WTC11 (cell line): ENCODE measurements at regions not wholly inside any gene's neighbourhood (a gene's known extent, or its start where the extent isn't known, plus 50 kb on each side); places are given as distances from the start of the nearest gene placed in this dataset.

Source experiments
- ATAC-seq: fragments of 200-7000 bp; cut with Tn5 transposase; 2 replicates; pipeline ENCODE4 v1.10.0; 2021; ENCODE audit warnings: mild to moderate bottlenecking, moderate library complexity
- CTCF ChIA-PET: fragments of 300-600 bp; sonication (Branson Sonifier 250); formaldehyde crosslinking; loops from one replicate; lab custom pipeline; 2021; ENCODE audit warnings: antibody characterized with exemption; lab: Charles Lee
- POLR2A ChIA-PET: fragments of 350-600 bp; sonication (Branson Sonifier 250); formaldehyde crosslinking; loops from one replicate; lab custom pipeline; 2021; ENCODE audit warnings: antibody characterized with exemption; lab: Charles Lee
- DNase-seq: peaks from one replicate; pipeline ENCODE4 v3.0.0; 2021; ENCODE audit warnings: low spot score
- H3K27ac Mint-ChIP-seq: 2 replicates; pipeline ENCODE4 v1.8.0; 2021; ENCODE audit warnings: mixed read lengths
- H3K27me3 Mint-ChIP-seq: 2 replicates; pipeline ENCODE4 v1.8.0; 2021; ENCODE audit warnings: low read depth, mild to moderate bottlenecking, moderate library complexity, mixed read lengths
- H3K36me3 Mint-ChIP-seq: 2 replicates; pipeline ENCODE4 v1.8.0; 2021; ENCODE audit warnings: mixed read lengths
- H3K4me1 Mint-ChIP-seq: 2 replicates; pipeline ENCODE4 v1.8.0; 2022; ENCODE audit warnings: mixed read lengths
- H3K4me3 Mint-ChIP-seq: 2 replicates; pipeline ENCODE4 v1.8.0; 2021; ENCODE audit warnings: mild to moderate bottlenecking, moderate library complexity, mixed read lengths
- H3K9me3 Mint-ChIP-seq: 2 replicates; pipeline ENCODE4 v1.8.0; 2021; ENCODE audit warnings: mixed read lengths
- ATF1 ChIP-seq: sonication (generic); formaldehyde crosslinking; IDR thresholded peaks from 2 replicates; pipeline ENCODE4 v1.8.1; 2023; ENCODE audit warnings: mild to moderate bottlenecking, moderate library complexity, missing genetic modification reagents
- CREB1 ChIP-seq: sonication (generic); formaldehyde crosslinking; IDR thresholded peaks from 2 replicates; pipeline ENCODE4 v1.8.0; 2023; ENCODE audit warnings: mild to moderate bottlenecking, missing genetic modification reagents
- CREM ChIP-seq: sonication (generic); formaldehyde crosslinking; IDR thresholded peaks from 2 replicates; pipeline ENCODE4 v1.8.1; 2022; ENCODE audit warnings: mild to moderate bottlenecking, missing genetic modification reagents, moderate library complexity
- NFYB ChIP-seq: sonication (generic); formaldehyde crosslinking; conservative IDR thresholded peaks from 2 replicates; pipeline ENCODE4 v1.8.0; 2022; ENCODE audit warnings: low read depth, missing genetic modification reagents
- NR3C1 ChIP-seq: sonication (generic); formaldehyde crosslinking; conservative IDR thresholded peaks from 2 replicates; pipeline ENCODE4 v1.8.1; 2023; ENCODE audit warnings: low read depth, mild to moderate bottlenecking, missing genetic modification reagents
- PRRX2 ChIP-seq: fragments of 250-450 bp; sonication (Bioruptor Pico); IDR thresholded peaks from 2 replicates; pipeline ENCODE4 v1.8.0; 2021; ENCODE audit warnings: mild to moderate bottlenecking
- RELA ChIP-seq: sonication (generic); formaldehyde crosslinking; IDR thresholded peaks from 2 replicates; pipeline ENCODE4 v1.8.1; 2022; ENCODE audit warnings: missing genetic modification reagents, mild to moderate bottlenecking, borderline replicate concordance
- RORB ChIP-seq: fragments of 250-450 bp; sonication (Bioruptor Pico); IDR thresholded peaks from 2 replicates; pipeline ENCODE4 v1.9.0; 2021; ENCODE audit warnings: mild to moderate bottlenecking
- SMAD4 ChIP-seq: sonication (generic); formaldehyde crosslinking; IDR thresholded peaks from 2 replicates; pipeline ENCODE4 v1.8.0; 2022; ENCODE audit warnings: mild to moderate bottlenecking, missing genetic modification reagents
- TEAD1 ChIP-seq: sonication (generic); formaldehyde crosslinking; IDR thresholded peaks from 2 replicates; pipeline ENCODE4 v1.8.0; 2022; ENCODE audit warnings: mild to moderate bottlenecking, missing genetic modification reagents
- ZBTB21 ChIP-seq: sonication (generic); formaldehyde crosslinking; IDR thresholded peaks from 2 replicates; pipeline ENCODE4 v1.8.1; 2023; ENCODE audit warnings: mild to moderate bottlenecking, missing genetic modification reagents, borderline replicate concordance
- ZNF138 ChIP-seq: sonication (generic); formaldehyde crosslinking; conservative IDR thresholded peaks from 2 replicates; pipeline ENCODE4 v1.8.1; 2022; ENCODE audit warnings: mild to moderate bottlenecking, moderate library complexity, missing genetic modification reagents
- ZNF219 ChIP-seq: sonication (generic); formaldehyde crosslinking; IDR thresholded peaks from 2 replicates; pipeline ENCODE4 v1.8.0; 2023; ENCODE audit warnings: missing genetic modification reagents, mild to moderate bottlenecking, borderline replicate concordance
- ZNF263 ChIP-seq: sonication (generic); formaldehyde crosslinking; IDR thresholded peaks from 2 replicates; pipeline ENCODE4 v1.8.1; 2022; ENCODE audit warnings: low read depth, mild to moderate bottlenecking, moderate library complexity, missing genetic modification reagents
- ZNF423 ChIP-seq: fragments of 250-450 bp; sonication (Bioruptor Pico); IDR thresholded peaks from 2 replicates; pipeline ENCODE4 v2.1.2; 2022; ENCODE audit warnings: mild to moderate bottlenecking, moderate library complexity
- ZNF671 ChIP-seq: fragments of 250-450 bp; sonication (Bioruptor Pico); IDR thresholded peaks from 2 replicates; pipeline ENCODE4 v1.8.0; 2021; ENCODE audit warnings: mild to moderate bottlenecking
- TF ChIP-seq, protein P1 (sequence below): sonication (generic); formaldehyde crosslinking; IDR thresholded peaks from 2 replicates; pipeline ENCODE4 v1.8.1; 2023; ENCODE audit warnings: mild to moderate bottlenecking, missing genetic modification reagents
- TF ChIP-seq, protein P2 (sequence below): fragments of 250-450 bp; sonication (Bioruptor Pico); IDR thresholded peaks from 2 replicates; pipeline ENCODE4 v1.9.0; 2021; ENCODE audit warnings: mild to moderate bottlenecking
- TF ChIP-seq, protein P3 (sequence below): sonication (generic); formaldehyde crosslinking; IDR thresholded peaks from 2 replicates; pipeline ENCODE4 v1.8.1; 2023; ENCODE audit warnings: mild to moderate bottlenecking, missing genetic modification reagents, moderate library complexity
- TF ChIP-seq, protein P4 (sequence below): sonication (generic); formaldehyde crosslinking; IDR thresholded peaks from 2 replicates; pipeline ENCODE4 v1.8.1; 2022; ENCODE audit warnings: missing genetic modification reagents, borderline replicate concordance
- TF ChIP-seq, protein P5 (sequence below): sonication (generic); formaldehyde crosslinking; IDR thresholded peaks from 2 replicates; pipeline ENCODE4 v1.8.0; 2022; ENCODE audit warnings: mild to moderate bottlenecking, missing genetic modification reagents
- TF ChIP-seq, protein P6 (sequence below): fragments of 250-450 bp; sonication (Bioruptor Pico); IDR thresholded peaks from 2 replicates; pipeline ENCODE4 v1.9.0; 2021; ENCODE audit warnings: mild to moderate bottlenecking, borderline replicate concordance
- TF ChIP-seq, protein P7 (sequence below): fragments of 250-450 bp; sonication (Bioruptor Pico); IDR thresholded peaks from 2 replicates; pipeline ENCODE4 v1.8.0; 2021; ENCODE audit warnings: mild to moderate bottlenecking
- TF ChIP-seq, protein P8 (sequence below): sonication (generic); formaldehyde crosslinking; IDR thresholded peaks from 2 replicates; pipeline ENCODE4 v1.8.0; 2022; ENCODE audit warnings: mild to moderate bottlenecking, missing genetic modification reagents

DNA sequence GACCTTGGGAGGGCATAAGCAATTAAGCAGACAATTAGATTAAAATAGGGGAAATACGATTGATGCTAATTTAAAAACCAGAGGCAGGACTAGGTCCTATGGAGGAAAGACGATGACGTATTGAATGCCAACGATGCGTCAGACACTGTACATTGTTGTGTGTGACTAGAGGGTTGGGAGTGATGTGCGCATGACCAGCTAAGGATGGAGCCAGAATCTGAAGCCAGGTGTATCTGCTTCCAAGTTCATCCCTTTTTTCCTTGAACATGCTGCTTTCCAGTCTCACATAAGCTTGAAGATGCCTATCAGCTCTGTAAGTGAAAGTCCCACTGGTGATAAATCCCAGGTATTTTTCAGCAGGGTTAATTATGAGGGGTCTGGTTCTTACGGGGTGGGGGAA is 576.2 kb downstream of the MATN1 start (continued):
- TF ChIP-seq, protein P1, sequence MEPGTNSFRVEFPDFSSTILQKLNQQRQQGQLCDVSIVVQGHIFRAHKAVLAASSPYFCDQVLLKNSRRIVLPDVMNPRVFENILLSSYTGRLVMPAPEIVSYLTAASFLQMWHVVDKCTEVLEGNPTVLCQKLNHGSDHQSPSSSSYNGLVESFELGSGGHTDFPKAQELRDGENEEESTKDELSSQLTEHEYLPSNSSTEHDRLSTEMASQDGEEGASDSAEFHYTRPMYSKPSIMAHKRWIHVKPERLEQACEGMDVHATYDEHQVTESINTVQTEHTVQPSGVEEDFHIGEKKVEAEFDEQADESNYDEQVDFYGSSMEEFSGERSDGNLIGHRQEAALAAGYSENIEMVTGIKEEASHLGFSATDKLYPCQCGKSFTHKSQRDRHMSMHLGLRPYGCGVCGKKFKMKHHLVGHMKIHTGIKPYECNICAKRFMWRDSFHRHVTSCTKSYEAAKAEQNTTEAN (CRISPR knock-in tag) = no peak
- TF ChIP-seq ZNF263 (CRISPR knock-in tag) = no peak
- TF ChIP-seq, protein P2, sequence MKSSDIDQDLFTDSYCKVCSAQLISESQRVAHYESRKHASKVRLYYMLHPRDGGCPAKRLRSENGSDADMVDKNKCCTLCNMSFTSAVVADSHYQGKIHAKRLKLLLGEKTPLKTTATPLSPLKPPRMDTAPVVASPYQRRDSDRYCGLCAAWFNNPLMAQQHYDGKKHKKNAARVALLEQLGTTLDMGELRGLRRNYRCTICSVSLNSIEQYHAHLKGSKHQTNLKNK (CRISPR knock-in tag) = no peak
- TF ChIP-seq, protein P3, sequence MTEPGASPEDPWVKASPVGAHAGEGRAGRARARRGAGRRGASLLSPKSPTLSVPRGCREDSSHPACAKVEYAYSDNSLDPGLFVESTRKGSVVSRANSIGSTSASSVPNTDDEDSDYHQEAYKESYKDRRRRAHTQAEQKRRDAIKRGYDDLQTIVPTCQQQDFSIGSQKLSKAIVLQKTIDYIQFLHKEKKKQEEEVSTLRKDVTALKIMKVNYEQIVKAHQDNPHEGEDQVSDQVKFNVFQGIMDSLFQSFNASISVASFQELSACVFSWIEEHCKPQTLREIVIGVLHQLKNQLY = no peak
- TF ChIP-seq, protein P4, sequence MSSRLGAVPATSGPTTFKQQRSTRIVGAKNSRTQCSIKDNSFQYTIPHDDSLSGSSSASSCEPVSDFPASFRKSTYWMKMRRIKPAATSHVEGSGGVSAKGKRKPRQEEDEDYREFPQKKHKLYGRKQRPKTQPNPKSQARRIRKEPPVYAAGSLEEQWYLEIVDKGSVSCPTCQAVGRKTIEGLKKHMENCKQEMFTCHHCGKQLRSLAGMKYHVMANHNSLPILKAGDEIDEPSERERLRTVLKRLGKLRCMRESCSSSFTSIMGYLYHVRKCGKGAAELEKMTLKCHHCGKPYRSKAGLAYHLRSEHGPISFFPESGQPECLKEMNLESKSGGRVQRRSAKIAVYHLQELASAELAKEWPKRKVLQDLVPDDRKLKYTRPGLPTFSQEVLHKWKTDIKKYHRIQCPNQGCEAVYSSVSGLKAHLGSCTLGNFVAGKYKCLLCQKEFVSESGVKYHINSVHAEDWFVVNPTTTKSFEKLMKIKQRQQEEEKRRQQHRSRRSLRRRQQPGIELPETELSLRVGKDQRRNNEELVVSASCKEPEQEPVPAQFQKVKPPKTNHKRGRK (CRISPR knock-in tag) = no peak
- no peak for TF ChIP-seq ATF1 (CRISPR knock-in tag)

DNA sequence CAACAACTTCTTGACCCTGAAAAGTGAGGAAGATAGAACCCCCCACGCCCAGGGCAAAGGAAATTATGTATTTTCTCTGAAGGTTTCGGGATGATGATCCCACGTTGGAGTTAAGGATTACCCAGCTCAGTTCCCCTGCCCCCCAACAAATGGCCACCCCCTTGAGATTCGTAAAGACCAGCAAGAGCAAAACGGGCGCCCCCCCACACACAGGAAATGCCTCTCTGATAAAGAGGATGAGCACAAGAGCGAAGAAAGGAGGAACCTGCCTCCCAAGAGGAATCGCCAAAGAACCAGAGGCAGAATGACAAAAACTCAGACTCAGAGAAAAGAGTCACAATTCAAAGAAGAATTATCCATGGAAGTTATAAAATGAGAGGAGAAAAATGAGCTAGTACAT is 576.9 kb downstream of the MATN1 start:
- ATAC-seq = no peak
- TF ChIP-seq NR3C1 (CRISPR knock-in tag) = no peak
- no peak for TF ChIP-seq ZNF671 (CRISPR knock-in tag)
- no peak for TF ChIP-seq CREB1 (CRISPR knock-in tag)
- TF ChIP-seq RORB (CRISPR knock-in tag) = no peak
- TF ChIP-seq ZNF423 (CRISPR knock-in tag) = no peak
- TF ChIP-seq, protein P5, sequence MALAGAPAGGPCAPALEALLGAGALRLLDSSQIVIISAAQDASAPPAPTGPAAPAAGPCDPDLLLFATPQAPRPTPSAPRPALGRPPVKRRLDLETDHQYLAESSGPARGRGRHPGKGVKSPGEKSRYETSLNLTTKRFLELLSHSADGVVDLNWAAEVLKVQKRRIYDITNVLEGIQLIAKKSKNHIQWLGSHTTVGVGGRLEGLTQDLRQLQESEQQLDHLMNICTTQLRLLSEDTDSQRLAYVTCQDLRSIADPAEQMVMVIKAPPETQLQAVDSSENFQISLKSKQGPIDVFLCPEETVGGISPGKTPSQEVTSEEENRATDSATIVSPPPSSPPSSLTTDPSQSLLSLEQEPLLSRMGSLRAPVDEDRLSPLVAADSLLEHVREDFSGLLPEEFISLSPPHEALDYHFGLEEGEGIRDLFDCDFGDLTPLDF (CRISPR knock-in tag) = no peak
- no peak for TF ChIP-seq TEAD1 (CRISPR knock-in tag)
- TF ChIP-seq RELA (CRISPR knock-in tag) = no peak
- no peak for TF ChIP-seq ZNF219
- TF ChIP-seq ZBTB21 (CRISPR knock-in tag) = no peak
- TF ChIP-seq, protein P2 (CRISPR knock-in tag) = no peak
- TF ChIP-seq, protein P6, sequence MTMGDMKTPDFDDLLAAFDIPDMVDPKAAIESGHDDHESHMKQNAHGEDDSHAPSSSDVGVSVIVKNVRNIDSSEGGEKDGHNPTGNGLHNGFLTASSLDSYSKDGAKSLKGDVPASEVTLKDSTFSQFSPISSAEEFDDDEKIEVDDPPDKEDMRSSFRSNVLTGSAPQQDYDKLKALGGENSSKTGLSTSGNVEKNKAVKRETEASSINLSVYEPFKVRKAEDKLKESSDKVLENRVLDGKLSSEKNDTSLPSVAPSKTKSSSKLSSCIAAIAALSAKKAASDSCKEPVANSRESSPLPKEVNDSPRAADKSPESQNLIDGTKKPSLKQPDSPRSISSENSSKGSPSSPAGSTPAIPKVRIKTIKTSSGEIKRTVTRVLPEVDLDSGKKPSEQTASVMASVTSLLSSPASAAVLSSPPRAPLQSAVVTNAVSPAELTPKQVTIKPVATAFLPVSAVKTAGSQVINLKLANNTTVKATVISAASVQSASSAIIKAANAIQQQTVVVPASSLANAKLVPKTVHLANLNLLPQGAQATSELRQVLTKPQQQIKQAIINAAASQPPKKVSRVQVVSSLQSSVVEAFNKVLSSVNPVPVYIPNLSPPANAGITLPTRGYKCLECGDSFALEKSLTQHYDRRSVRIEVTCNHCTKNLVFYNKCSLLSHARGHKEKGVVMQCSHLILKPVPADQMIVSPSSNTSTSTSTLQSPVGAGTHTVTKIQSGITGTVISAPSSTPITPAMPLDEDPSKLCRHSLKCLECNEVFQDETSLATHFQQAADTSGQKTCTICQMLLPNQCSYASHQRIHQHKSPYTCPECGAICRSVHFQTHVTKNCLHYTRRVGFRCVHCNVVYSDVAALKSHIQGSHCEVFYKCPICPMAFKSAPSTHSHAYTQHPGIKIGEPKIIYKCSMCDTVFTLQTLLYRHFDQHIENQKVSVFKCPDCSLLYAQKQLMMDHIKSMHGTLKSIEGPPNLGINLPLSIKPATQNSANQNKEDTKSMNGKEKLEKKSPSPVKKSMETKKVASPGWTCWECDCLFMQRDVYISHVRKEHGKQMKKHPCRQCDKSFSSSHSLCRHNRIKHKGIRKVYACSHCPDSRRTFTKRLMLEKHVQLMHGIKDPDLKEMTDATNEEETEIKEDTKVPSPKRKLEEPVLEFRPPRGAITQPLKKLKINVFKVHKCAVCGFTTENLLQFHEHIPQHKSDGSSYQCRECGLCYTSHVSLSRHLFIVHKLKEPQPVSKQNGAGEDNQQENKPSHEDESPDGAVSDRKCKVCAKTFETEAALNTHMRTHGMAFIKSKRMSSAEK = no peak
- TF ChIP-seq, protein P7, sequence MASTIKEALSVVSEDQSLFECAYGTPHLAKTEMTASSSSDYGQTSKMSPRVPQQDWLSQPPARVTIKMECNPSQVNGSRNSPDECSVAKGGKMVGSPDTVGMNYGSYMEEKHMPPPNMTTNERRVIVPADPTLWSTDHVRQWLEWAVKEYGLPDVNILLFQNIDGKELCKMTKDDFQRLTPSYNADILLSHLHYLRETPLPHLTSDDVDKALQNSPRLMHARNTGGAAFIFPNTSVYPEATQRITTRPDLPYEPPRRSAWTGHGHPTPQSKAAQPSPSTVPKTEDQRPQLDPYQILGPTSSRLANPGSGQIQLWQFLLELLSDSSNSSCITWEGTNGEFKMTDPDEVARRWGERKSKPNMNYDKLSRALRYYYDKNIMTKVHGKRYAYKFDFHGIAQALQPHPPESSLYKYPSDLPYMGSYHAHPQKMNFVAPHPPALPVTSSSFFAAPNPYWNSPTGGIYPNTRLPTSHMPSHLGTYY (CRISPR knock-in tag) = no peak
- TF ChIP-seq PRRX2 (CRISPR knock-in tag) = no peak
- TF ChIP-seq, protein P8, sequence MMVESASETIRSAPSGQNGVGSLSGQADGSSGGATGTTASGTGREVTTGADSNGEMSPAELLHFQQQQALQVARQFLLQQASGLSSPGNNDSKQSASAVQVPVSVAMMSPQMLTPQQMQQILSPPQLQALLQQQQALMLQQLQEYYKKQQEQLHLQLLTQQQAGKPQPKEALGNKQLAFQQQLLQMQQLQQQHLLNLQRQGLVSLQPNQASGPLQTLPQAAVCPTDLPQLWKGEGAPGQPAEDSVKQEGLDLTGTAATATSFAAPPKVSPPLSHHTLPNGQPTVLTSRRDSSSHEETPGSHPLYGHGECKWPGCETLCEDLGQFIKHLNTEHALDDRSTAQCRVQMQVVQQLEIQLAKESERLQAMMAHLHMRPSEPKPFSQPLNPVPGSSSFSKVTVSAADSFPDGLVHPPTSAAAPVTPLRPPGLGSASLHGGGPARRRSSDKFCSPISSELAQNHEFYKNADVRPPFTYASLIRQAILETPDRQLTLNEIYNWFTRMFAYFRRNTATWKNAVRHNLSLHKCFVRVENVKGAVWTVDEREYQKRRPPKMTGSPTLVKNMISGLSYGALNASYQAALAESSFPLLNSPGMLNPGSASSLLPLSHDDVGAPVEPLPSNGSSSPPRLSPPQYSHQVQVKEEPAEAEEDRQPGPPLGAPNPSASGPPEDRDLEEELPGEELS (CRISPR knock-in tag) = no peak
- no peak for TF ChIP-seq SMAD4 (CRISPR knock-in tag)
- no peak for TF ChIP-seq CREM (CRISPR knock-in tag)
- no peak for TF ChIP-seq ZNF138 (CRISPR knock-in tag)
- no peak for TF ChIP-seq NFYB
- no peak overlapping the region for H3K27ac Mint-ChIP-seq
- peaks cover 71% of the 10 kb centered on the region for H3K9me3 Mint-ChIP-seq
- H3K27me3 Mint-ChIP-seq = peaks cover 9% of the 10 kb centered on the region
- ChIA-PET CTCF (no interaction called here), POLR2A (no interaction called here)
- peaks cover 24% of the 10 kb centered on the region for H3K36me3 Mint-ChIP-seq
- H3K4me3 Mint-ChIP-seq = no peak overlapping the region
- DNase-seq = no peak
- H3K4me1 Mint-ChIP-seq = peaks cover 4% of the 10 kb centered on the region
